ENCODE measurements at regions not wholly inside any gene's neighbourhood (a gene's known extent, or its start where the extent isn't known, plus 50 kb on each side); places are given as distances from the start of the nearest gene placed in this dataset.

- Histone ChIP-seq H3K14ac (ENCODE audit: low read length) (no peak overlapping the region), H2BK5ac (ENCODE audit: low read depth, low read length, poor library complexity) (no peak overlapping the region), H3K4me3 (ENCODE audit: low read depth, low read length) (no peak overlapping the region), H3K27ac (ENCODE audit: low read depth, low read length) (no peak overlapping the region), H3K4me2 (ENCODE audit: low read length) (no peak overlapping the region), H3K27me3 (ENCODE audit: insufficient read depth, low read length) (no peaks in the 10 kb centered on the region), H4K91ac (ENCODE audit: low read depth, low read length) (no peak overlapping the region), H2BK120ac (ENCODE audit: insufficient read depth, low read length, poor library complexity) (no peak overlapping the region), H3K36me3 (ENCODE audit: control insufficient read depth in 1 of 2, insufficient read depth in 2 of 2, low read length in 2 of 2) (no peaks in the 10 kb centered on the region), H2AFZ (ENCODE audit: insufficient read depth, low read length, poor library complexity) (no peak overlapping the region), H3K79me2 (ENCODE audit: control insufficient read depth, insufficient read depth, low read length, poor library complexity) (no peaks in the 10 kb centered on the region), H3K18ac (ENCODE audit: low read length) (no peak overlapping the region), H3K23ac (ENCODE audit: low read length) (no peak overlapping the region), H3K4ac (ENCODE audit: low read depth, low read length) (no peak overlapping the region), H3K79me1 (ENCODE audit: low read length) (no peaks in the 10 kb centered on the region), H3K4me1 (ENCODE audit: control insufficient read depth in 1 of 2, insufficient read depth in 2 of 2, low read length in 2 of 2) (peaks cover 2 to 6% of the 10 kb centered on the region in 2 experiments), H2AK5ac (ENCODE audit: low read length) (no peak overlapping the region), H4K8ac (ENCODE audit: low read depth, low read length) (no peak overlapping the region), H2BK12ac (ENCODE audit: low read length) (no peak overlapping the region), H4K12ac (ENCODE audit: low read depth, low read length) (no peak overlapping the region), H3K9me3 (ENCODE audit: insufficient read depth, low read depth, low read length) (no peaks in the 10 kb centered on the region), H3K9ac (ENCODE audit: low read length) (no peak overlapping the region)
- no CpG with 5 or more reads among the region's 2 CpGs for WGBS (ENCODE audit: extremely low coverage, insufficient coverage, insufficient read length)
- DNase-seq = no peak
These were observed 53.4 kb upstream of the BCAR3 start for GRCh38 chr1:93734999-93735398.

GRCh38 chr1:93733340-93733739 is 51.7 kb upstream of the BCAR3 start:
- Histone ChIP-seq H2BK5ac (ENCODE audit: low read depth, low read length, poor library complexity) (no peak overlapping the region), H2BK120ac (ENCODE audit: insufficient read depth, low read length, poor library complexity) (no peak overlapping the region), H3K4me2 (ENCODE audit: low read length) (no peak overlapping the region), H3K79me1 (ENCODE audit: low read length) (no peaks in the 10 kb centered on the region), H2AFZ (ENCODE audit: insufficient read depth, low read length, poor library complexity) (no peak overlapping the region), H3K9ac (ENCODE audit: low read length) (no peak overlapping the region), H3K9me3 (ENCODE audit: insufficient read depth, low read depth, low read length) (no peaks in the 10 kb centered on the region), H2AK5ac (ENCODE audit: low read length) (no peak overlapping the region), H4K91ac (ENCODE audit: low read depth, low read length) (no peak overlapping the region), H2BK12ac (ENCODE audit: low read length) (no peak overlapping the region), H4K12ac (ENCODE audit: low read depth, low read length) (no peak overlapping the region), H3K4ac (ENCODE audit: low read depth, low read length) (no peak overlapping the region), H3K18ac (ENCODE audit: low read length) (no peak overlapping the region), H3K4me1 (ENCODE audit: control insufficient read depth in 1 of 2, insufficient read depth in 2 of 2, low read length in 2 of 2) (peaks cover 2 to 6% of the 10 kb centered on the region in 2 experiments), H3K27ac (ENCODE audit: low read depth, low read length) (no peak overlapping the region), H3K36me3 (ENCODE audit: control insufficient read depth in 1 of 2, insufficient read depth in 2 of 2, low read length in 2 of 2) (no peaks in the 10 kb centered on the region), H3K4me3 (ENCODE audit: low read depth, low read length) (no peak overlapping the region), H3K27me3 (ENCODE audit: insufficient read depth, low read length) (no peaks in the 10 kb centered on the region), H4K8ac (ENCODE audit: low read depth, low read length) (no peak overlapping the region), H3K79me2 (ENCODE audit: control insufficient read depth, insufficient read depth, low read length, poor library complexity) (no peaks in the 10 kb centered on the region), H3K23ac (ENCODE audit: low read length) (no peak overlapping the region), H3K14ac (ENCODE audit: low read length) (no peak overlapping the region)
- DNase-seq = no peak
- no CpG with 5 or more reads among the region's 7 CpGs for WGBS (ENCODE audit: extremely low coverage, insufficient coverage, insufficient read length)

- Histone ChIP-seq H3K4me2 (ENCODE audit: low read length) (no peak overlapping the region), H3K79me1 (ENCODE audit: low read length) (no peaks in the 10 kb centered on the region), H2BK12ac (ENCODE audit: low read length) (no peak overlapping the region), H3K4me3 (ENCODE audit: low read depth, low read length) (no peak overlapping the region), H3K36me3 (ENCODE audit: control insufficient read depth in 1 of 2, insufficient read depth in 2 of 2, low read length in 2 of 2) (no peaks in the 10 kb centered on the region), H2BK120ac (ENCODE audit: insufficient read depth, low read length, poor library complexity) (no peak overlapping the region), H3K4ac (ENCODE audit: low read depth, low read length) (no peak overlapping the region), H4K12ac (ENCODE audit: low read depth, low read length) (no peak overlapping the region), H3K9me3 (ENCODE audit: insufficient read depth, low read depth, low read length) (peaks cover 1% of the 10 kb centered on the region), H3K4me1 (ENCODE audit: control insufficient read depth in 1 of 2, insufficient read depth in 2 of 2, low read length in 2 of 2) (peaks cover 2 to 6% of the 10 kb centered on the region in 2 experiments), H3K27ac (ENCODE audit: low read depth, low read length) (no peak overlapping the region), H2AFZ (ENCODE audit: insufficient read depth, low read length, poor library complexity) (no peak overlapping the region), H3K23ac (ENCODE audit: low read length) (no peak overlapping the region), H3K14ac (ENCODE audit: low read length) (no peak overlapping the region), H3K79me2 (ENCODE audit: control insufficient read depth, insufficient read depth, low read length, poor library complexity) (no peaks in the 10 kb centered on the region), H4K91ac (ENCODE audit: low read depth, low read length) (no peak overlapping the region), H2AK5ac (ENCODE audit: low read length) (no peak overlapping the region), H2BK5ac (ENCODE audit: low read depth, low read length, poor library complexity) (no peak overlapping the region), H3K18ac (ENCODE audit: low read length) (no peak overlapping the region), H4K8ac (ENCODE audit: low read depth, low read length) (no peak overlapping the region), H3K27me3 (ENCODE audit: insufficient read depth, low read length) (no peaks in the 10 kb centered on the region), H3K9ac (ENCODE audit: low read length) (no peak overlapping the region)
- no CpG with 5 or more reads among the region's 4 CpGs for WGBS (ENCODE audit: extremely low coverage, insufficient coverage, insufficient read length)
- no peak for DNase-seq
These were observed 50.9 kb upstream of the BCAR3 start for GRCh38 chr1:93732514-93732913.
